B cell (primary cell): ENCODE measurements at regions not wholly inside any gene's neighbourhood (a gene's known extent, or its start where the extent isn't known, plus 50 kb on each side); places are given as distances from the start of the nearest gene placed in this dataset.

Experiments used
- ATAC-seq: fragments of 200-7000 bp; cut with Tn5 transposase; one replicate; pipeline ENCODE4 v1.10.0; 2021; ENCODE audit warnings: low read depth, mild to moderate bottlenecking, moderate number of reproducible peaks, moderate library complexity
- CTCF ChIA-PET: fragments of 350-600 bp; sonication (Branson Sonifier 250); formaldehyde crosslinking; loops from one replicate; lab custom pipeline; 2021; ENCODE audit warnings: antibody characterized with exemption, inconsistent platforms; lab: Charles Lee
- POLR2A ChIA-PET: fragments of 350-600 bp; sonication (Branson Sonifier 250); formaldehyde crosslinking; loops from one replicate; lab custom pipeline; 2021; ENCODE audit warnings: antibody characterized with exemption; lab: Charles Lee
- DNase-seq: peaks from one replicate; pipeline ENCODE4 v3.0.0; 2013
- H2AFZ ChIP-seq: 2 replicates; pipeline ENCODE4 v1.6.1; 2012; ENCODE audit warnings: mild to moderate bottlenecking, low read depth, low read length; ENCODE audit not compliant: insufficient read depth, poor library complexity, severe bottlenecking
- H3K27ac ChIP-seq, 2 donors: 1 replicate in 1 of 2; 2 replicates in 1 of 2; pipeline ENCODE4 v1.5.1; 2012 to 2013; ENCODE audit warnings: low read length in 2 of 2, mild to moderate bottlenecking in 2 of 2, moderate library complexity in 1 of 2
- H3K27me3 ChIP-seq, 4 experiments: fragments of 200-600 bp in 1 of 4; sonication (generic) in 1 of 4; replicated peaks in 1 of 4; 1 replicate in 2 of 4; 2 replicates in 2 of 4; pipeline versions ENCODE4 v1.6.1 to v1.7.0; 2013 to 2016; ENCODE audit warnings: low read length in 3 of 4, mild to moderate bottlenecking in 2 of 4, mixed read lengths in 1 of 4, moderate library complexity in 1 of 4; ENCODE audit not compliant: insufficient read depth in 4 of 4, control insufficient read depth in 3 of 4; ENCODE audit errors: control extremely low read depth in 1 of 4
- H3K36me3 ChIP-seq, 2 experiments: replicated peaks in 1 of 2; 1 replicate in 1 of 2; 2 replicates in 1 of 2; pipeline versions ENCODE4 v1.6.1 to v1.7.1; 2013; ENCODE audit warnings: low read length in 1 of 2; ENCODE audit not compliant: insufficient read depth in 2 of 2, control insufficient read depth in 1 of 2; ENCODE audit errors: control extremely low read depth in 1 of 2, extremely low read depth in 1 of 2
- H3K4me1 ChIP-seq, 2 donors: fragments of 200-600 bp in 1 of 2; sonication (generic) in 1 of 2; 1 replicate in 1 of 2; 2 replicates in 1 of 2; pipeline versions ENCODE4 v1.5.1 to v1.6.1; 2013 to 2017; ENCODE audit warnings: low read length in 2 of 2; ENCODE audit not compliant: control insufficient read depth in 2 of 2, insufficient read depth in 2 of 2
- H3K4me2 ChIP-seq: replicated peaks from 2 replicates; pipeline ENCODE3; 2012; ENCODE audit warnings: mild to moderate bottlenecking, low read depth, low read length; ENCODE audit not compliant: poor library complexity, severe bottlenecking
- H3K4me3 ChIP-seq, 5 experiments: fragments of 200-600 bp in 1 of 5; sonication (generic) in 1 of 5; 1 replicate in 3 of 5; 2 replicates in 2 of 5; pipeline versions ENCODE4 v1.5.1 to v1.7.0; 2011 to 2016; ENCODE audit warnings: low read length in 4 of 5, mild to moderate bottlenecking in 4 of 5, low read depth in 2 of 5, control low read depth in 1 of 5, moderate library complexity in 1 of 5; ENCODE audit not compliant: insufficient read depth in 1 of 5; ENCODE audit errors: control extremely low read depth in 1 of 5, extremely low read depth in 1 of 5
- H3K79me2 ChIP-seq: fragments of 200-600 bp; sonication (generic); one replicate; pipeline ENCODE4 v1.6.0; 2016; ENCODE audit warnings: low read length; ENCODE audit not compliant: control insufficient read depth, insufficient read depth
- H3K9ac ChIP-seq: fragments of 200-600 bp; sonication (generic); 2 replicates; pipeline ENCODE4 v1.6.1; 2017; ENCODE audit warnings: mild to moderate bottlenecking, low read length, moderate library complexity
- H3K9me3 ChIP-seq, 3 donors: one replicate each; pipeline versions ENCODE4 v1.6.1 to v1.7.1; 2013; ENCODE audit warnings: low read length in 2 of 3; ENCODE audit not compliant: control insufficient read depth in 2 of 3, insufficient read depth in 1 of 3; ENCODE audit errors: control extremely low read depth in 1 of 3
- H4K20me1 ChIP-seq: 2 replicates; pipeline ENCODE4 v1.6.0; 2012; ENCODE audit warnings: mild to moderate bottlenecking, low read length; ENCODE audit not compliant: insufficient read depth, control insufficient read depth, poor library complexity, severe bottlenecking
- H3K27ac Mint-ChIP-seq: one replicate; pipeline ENCODE4 v1.8.0; 2021; ENCODE audit warnings: mixed read lengths
- H3K27me3 Mint-ChIP-seq: one replicate; pipeline ENCODE4 v1.8.0; 2021; ENCODE audit warnings: mixed read lengths
- H3K4me1 Mint-ChIP-seq: one replicate; pipeline ENCODE4 v1.8.0; 2021; ENCODE audit warnings: mixed read lengths
- H3K4me3 Mint-ChIP-seq: one replicate; pipeline ENCODE4 v1.8.0; 2021; ENCODE audit warnings: mixed read lengths
- H3K9me3 Mint-ChIP-seq: one replicate; pipeline ENCODE4 v1.8.0; 2022; ENCODE audit warnings: mixed read lengths; ENCODE audit not compliant: insufficient read depth
- EZH2 ChIP-seq: IDR thresholded peaks from 2 replicates; pipeline ENCODE4 v1.6.1; 2012; ENCODE audit warnings: borderline replicate concordance, low read depth, mild to moderate bottlenecking, moderate library complexity, low read length; ENCODE audit not compliant: insufficient read depth, poor library complexity, severe bottlenecking
- WGBS: methylation state at CpG from one replicate; pipeline ENCODE4 v1.1.5; 2013; ENCODE audit warnings: missing lambda C conversion rate; ENCODE audit not compliant: insufficient coverage; 5-methylcytosine and 5-hydroxymethylcytosine counted together
- intact Hi-C: fragments of 100-400 bp; cut with micrococcal nuclease; formaldehyde crosslinking; loops from one replicate; pipeline ENCODE4 v1.10.0; 2022
- TF ChIP-seq, protein P1 (sequence below): fragments of 200-600 bp; IDR thresholded peaks from one replicate; pipeline ENCODE4 v1.8.0; 2022; ENCODE audit warnings: antibody characterized with exemption, mild to moderate bottlenecking

DNA sequence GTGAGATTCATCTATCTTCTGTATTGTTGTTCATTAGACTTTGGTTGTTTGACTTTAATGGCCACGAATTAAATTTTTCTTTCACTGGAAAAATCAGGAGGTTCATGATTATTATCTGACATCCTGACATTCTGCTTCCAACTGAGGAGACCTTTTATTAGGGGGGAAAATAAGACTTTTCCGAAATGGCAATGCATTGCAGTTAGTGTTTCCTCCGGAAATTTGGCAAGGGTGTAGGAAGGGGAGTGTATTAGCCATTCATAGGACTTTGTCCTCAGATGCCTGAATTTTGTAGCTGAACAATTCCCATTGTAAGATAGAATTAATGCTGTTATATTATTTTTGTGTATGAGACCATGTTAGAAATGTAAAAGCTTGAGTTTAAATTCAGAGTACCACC, 450.6 kb upstream of the TGFBR2 start:
- Histone ChIP-seq H4K20me1 (no peaks in the 10 kb centered on the region), H3K4me1 (no peaks in the 10 kb centered on the region), H2AFZ (no peak overlapping the region), H3K4me2 (no peak overlapping the region), H3K36me3 (no peaks in the 10 kb centered on the region), H3K4me3 (no peak overlapping the region), H3K9me3 (no peaks in the 10 kb centered on the region), H3K27me3 (no peaks in the 10 kb centered on the region), H3K9ac (no peak overlapping the region), H3K27ac (no peak overlapping the region), H3K79me2 (no peaks in the 10 kb centered on the region)
- Mint-ChIP-seq H3K4me3 (no peak overlapping the region), H3K4me1 (no peaks in the 10 kb centered on the region), H3K27ac (no peak overlapping the region), H3K9me3 (no peaks in the 10 kb centered on the region), H3K27me3 (peaks cover 2% of the 10 kb centered on the region)
- ChIA-PET POLR2A (no interaction called here), CTCF (no interaction called here)
- ATAC-seq (no peak), DNase-seq (no peak)
- TF ChIP-seq EZH2, result no peak
- TF ChIP-seq, protein P1, sequence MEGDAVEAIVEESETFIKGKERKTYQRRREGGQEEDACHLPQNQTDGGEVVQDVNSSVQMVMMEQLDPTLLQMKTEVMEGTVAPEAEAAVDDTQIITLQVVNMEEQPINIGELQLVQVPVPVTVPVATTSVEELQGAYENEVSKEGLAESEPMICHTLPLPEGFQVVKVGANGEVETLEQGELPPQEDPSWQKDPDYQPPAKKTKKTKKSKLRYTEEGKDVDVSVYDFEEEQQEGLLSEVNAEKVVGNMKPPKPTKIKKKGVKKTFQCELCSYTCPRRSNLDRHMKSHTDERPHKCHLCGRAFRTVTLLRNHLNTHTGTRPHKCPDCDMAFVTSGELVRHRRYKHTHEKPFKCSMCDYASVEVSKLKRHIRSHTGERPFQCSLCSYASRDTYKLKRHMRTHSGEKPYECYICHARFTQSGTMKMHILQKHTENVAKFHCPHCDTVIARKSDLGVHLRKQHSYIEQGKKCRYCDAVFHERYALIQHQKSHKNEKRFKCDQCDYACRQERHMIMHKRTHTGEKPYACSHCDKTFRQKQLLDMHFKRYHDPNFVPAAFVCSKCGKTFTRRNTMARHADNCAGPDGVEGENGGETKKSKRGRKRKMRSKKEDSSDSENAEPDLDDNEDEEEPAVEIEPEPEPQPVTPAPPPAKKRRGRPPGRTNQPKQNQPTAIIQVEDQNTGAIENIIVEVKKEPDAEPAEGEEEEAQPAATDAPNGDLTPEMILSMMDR, result no peak
- intact Hi-C loops, result no loop called here
- 68% methylated on average over 2 of the region's 3 CpGs for WGBS

DNA sequence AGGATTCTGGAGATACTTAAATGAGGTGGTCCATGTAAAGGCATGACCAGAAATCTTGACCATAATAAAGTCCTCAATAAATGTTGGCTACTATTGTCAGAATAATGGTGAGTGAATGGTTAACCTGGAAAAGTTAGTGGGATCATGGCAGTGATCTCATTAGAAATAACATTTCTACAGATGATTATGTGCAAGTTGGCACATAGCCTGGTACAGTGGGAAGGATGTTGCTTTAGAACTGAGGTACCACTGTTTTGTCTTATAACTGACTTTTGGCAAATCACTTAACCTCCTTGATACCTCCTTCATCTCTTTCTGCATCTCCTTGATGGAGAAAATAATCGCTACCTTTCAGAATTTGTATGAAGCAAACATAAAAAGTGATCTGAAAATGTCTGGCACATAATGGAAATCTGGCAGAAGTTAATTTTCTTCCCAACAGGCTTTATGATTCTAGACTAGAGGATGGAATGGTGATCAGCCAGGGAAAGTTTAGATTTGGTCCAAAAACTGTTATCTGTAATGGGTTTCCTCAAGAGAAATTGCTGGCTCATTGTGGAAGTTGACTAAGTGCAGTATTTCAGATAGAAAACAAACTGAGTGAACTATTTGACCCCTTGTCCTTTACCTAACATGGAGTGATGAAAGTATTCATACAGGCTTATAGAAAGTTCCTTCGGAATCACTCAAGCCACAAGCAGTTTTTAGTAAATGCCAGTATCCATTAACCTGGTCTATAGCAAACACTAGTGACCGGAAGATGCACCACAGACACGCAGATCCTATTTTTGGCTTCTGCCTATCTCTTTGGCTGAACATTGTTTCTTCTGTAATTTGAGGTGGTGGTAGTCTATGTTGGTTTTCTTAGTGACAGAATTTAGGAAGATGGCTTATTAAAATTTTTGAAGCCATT, 449.6 kb upstream of the TGFBR2 start:
- Histone ChIP-seq H3K4me2 (no peak overlapping the region), H4K20me1 (no peaks in the 10 kb centered on the region), H3K27ac (no peak overlapping the region), H3K4me3 (no peak overlapping the region), H2AFZ (no peak overlapping the region), H3K79me2 (no peaks in the 10 kb centered on the region), H3K9ac (no peak overlapping the region), H3K9me3 (no peaks in the 10 kb centered on the region), H3K4me1 (no peaks in the 10 kb centered on the region), H3K36me3 (no peaks in the 10 kb centered on the region), H3K27me3 (no peaks in the 10 kb centered on the region)
- ChIA-PET POLR2A (no interaction called here), CTCF (no interaction called here)
- DNase-seq, result no peak
- ATAC-seq, result no peak
- Mint-ChIP-seq H3K4me3 (no peak overlapping the region), H3K4me1 (no peaks in the 10 kb centered on the region), H3K27me3 (no peaks in the 10 kb centered on the region), H3K9me3 (no peaks in the 10 kb centered on the region), H3K27ac (no peak overlapping the region)
- intact Hi-C loops, result no loop called here
- no peak for TF ChIP-seq EZH2
- TF ChIP-seq, protein P1, result no peak
- no CpG with 5 or more reads among the region's 4 CpGs for WGBS
